Activated T-cell treated with anti-CD3 and anti-CD28 coated beads, Interleukin-2, amount 50 U/mL, for 24 hours (primary cell): ENCODE measurements at regions not wholly inside any gene's neighbourhood (a gene's known extent, or its start where the extent isn't known, plus 50 kb on each side); places are given as distances from the start of the nearest gene placed in this dataset.
"Not testable (repeated sequence)": the region's sequence is repeated elsewhere in the genome, so short reads cannot be mapped to it uniquely, and the experiment has no call there.

ENCODE experiments used
- DNase-seq: peaks from one replicate; pipeline ENCODE4 v3.0.0-alpha.2; 2020
- H3K27ac Mint-ChIP-seq: 2 replicates; pipeline ENCODE4 v1.8.0; 2020; ENCODE audit warnings: mild to moderate bottlenecking, mixed read lengths
- H3K27me3 Mint-ChIP-seq: 2 replicates; pipeline ENCODE4 v1.8.0; 2020; ENCODE audit warnings: mixed read lengths
- H3K36me3 Mint-ChIP-seq: 2 replicates; pipeline ENCODE4 v1.8.0; 2020; ENCODE audit warnings: low read depth, mixed read lengths
- H3K4me1 Mint-ChIP-seq: 2 replicates; pipeline ENCODE4 v1.8.0; 2020; ENCODE audit warnings: low read depth, mixed read lengths
- H3K4me3 Mint-ChIP-seq: 2 replicates; pipeline ENCODE4 v1.8.0; 2020; ENCODE audit warnings: mild to moderate bottlenecking, moderate library complexity, mixed read lengths
- H3K9me3 Mint-ChIP-seq: 2 replicates; pipeline ENCODE4 v1.8.0; 2020; ENCODE audit warnings: mixed read lengths

DNA sequence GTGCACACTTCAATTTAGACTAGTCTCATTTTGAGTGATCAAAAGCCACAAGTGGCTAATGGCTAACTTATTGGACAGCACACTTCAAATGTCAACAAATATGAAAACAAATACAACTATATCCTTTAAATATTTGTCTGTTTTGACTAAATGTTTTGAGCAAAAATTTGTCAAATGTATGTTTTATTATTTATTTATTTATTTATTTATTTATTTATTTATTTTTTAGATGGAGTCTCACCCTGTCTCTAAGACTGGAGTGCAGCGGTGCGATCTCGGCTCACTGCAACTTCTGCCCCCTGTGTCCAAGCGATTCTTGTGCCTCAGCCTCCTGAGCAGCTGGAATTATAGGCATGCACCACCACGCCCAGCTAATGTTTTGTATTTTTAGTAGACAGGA is 1392.1 kb upstream of the WWC1 start:
- Mint-ChIP-seq H3K4me3 (no peak overlapping the region), H3K27me3 (no peaks in the 10 kb centered on the region), H3K4me1 (no peaks in the 10 kb centered on the region), H3K27ac (no peak overlapping the region), H3K9me3 (peaks cover 16% of the 10 kb centered on the region), H3K36me3 (no peaks in the 10 kb centered on the region)
- no peak for DNase-seq

DNA sequence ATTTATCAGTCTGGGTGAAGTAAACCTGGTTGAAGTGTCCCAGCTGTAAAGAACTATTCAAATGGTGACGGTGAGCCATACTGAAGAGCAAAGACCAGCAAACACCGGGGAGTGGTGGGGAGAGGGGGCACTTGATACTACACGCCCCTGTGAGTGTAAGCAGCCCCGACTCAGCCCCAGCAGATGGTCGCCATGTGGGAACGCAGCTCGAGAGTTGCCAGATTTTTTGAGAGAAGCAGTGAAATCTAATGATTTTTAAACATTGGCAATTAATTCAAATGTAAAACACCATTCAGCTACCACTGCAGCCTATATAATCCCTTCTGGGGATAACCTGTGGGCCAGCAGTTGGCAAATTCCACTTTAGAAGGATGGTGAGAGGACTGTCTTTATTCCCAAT is 1386.9 kb upstream of the WWC1 start:
- no peaks in the 10 kb centered on the region for H3K36me3 Mint-ChIP-seq
- H3K4me1 Mint-ChIP-seq: no peaks in the 10 kb centered on the region
- H3K27ac Mint-ChIP-seq: no peak overlapping the region
- H3K9me3 Mint-ChIP-seq: peaks cover 8% of the 10 kb centered on the region
- no peak overlapping the region for H3K4me3 Mint-ChIP-seq
- H3K27me3 Mint-ChIP-seq: no peaks in the 10 kb centered on the region
- DNase-seq: no peak

DNA sequence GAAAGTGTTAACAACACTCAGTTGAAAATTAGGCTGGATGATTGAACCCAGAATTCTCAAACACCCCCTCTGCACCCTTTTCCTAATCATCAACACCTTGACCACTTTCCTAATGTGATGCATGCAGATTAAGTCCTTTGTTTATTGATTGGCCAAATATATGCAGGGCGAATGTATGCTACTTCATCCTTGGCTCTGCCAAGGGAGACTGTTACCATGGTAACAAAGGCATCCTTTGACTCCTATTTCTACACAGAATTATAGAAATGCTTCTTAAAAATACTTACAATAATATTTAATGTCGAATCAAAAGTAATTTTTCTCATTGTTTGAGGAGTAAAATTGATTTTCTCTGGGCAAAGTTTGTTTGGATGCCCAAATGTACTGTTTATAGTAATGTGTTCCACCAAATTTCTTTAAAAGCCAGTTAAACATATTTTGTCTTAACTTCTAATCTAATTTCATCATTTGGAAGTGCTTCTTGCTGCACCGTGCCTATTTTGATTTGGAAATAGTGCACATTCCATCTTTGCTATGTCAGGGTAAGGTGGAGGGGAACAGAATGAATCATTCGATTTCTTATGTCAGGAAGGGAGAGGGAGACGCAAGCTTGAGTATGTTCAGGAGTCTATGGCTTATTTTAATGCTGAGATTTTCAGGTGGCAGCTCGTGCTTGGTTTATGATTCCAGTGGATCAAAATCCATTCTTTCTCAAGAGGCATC is 1384.3 kb upstream of the WWC1 start:
- H3K27me3 Mint-ChIP-seq: no peaks in the 10 kb centered on the region
- peaks cover 3% of the 10 kb centered on the region for H3K9me3 Mint-ChIP-seq
- DNase-seq: no peak
- H3K4me1 Mint-ChIP-seq: no peaks in the 10 kb centered on the region
- H3K36me3 Mint-ChIP-seq: no peaks in the 10 kb centered on the region
- no peak overlapping the region for H3K27ac Mint-ChIP-seq
- H3K4me3 Mint-ChIP-seq: no peak overlapping the region

DNA sequence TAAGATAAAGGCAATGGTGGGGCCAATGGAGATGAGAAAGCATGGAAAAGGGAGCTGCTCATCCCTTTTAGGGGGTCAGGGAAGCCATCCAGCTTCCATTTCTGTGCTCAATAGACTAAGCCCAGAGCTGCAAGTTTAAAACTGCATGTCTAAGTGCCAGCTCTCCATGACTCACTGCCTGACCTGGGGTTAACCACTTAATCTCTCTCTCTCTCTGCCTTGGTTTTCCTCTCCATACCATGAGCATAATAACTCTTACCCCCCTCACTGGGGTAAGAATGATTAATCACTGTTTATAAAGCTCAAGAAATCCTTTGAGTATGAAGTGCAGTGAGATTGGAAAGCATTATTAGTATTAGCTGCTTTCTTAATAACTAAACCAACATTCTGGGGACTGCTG is 1382.4 kb upstream of the WWC1 start:
- no peak for DNase-seq
- Mint-ChIP-seq H3K9me3 (no peaks in the 10 kb centered on the region), H3K4me1 (no peaks in the 10 kb centered on the region), H3K27me3 (no peaks in the 10 kb centered on the region), H3K36me3 (no peaks in the 10 kb centered on the region), H3K4me3 (no peak overlapping the region), H3K27ac (no peak overlapping the region)

DNA sequence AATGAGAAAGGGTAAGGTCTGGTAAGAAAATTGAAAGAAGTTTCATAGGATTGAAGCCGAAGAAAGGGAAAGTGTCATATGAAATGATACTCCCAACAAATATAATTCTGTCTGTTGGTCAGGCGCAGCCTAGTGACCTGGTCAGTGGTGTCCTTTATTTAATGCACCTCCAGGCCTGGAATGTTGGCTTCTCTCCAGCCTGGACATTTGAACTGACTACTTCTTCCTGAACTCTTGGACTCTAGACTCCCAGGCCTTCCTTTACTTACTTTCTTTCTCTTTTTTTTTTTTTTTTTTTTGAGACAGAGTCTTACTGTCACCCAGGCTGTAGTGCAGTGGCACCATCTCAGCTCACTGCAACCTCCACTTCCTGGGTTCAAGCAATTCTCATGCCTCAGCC is 1381.5 kb upstream of the WWC1 start:
- H3K4me1 Mint-ChIP-seq: no peaks in the 10 kb centered on the region
- no peaks in the 10 kb centered on the region for H3K36me3 Mint-ChIP-seq
- H3K27ac Mint-ChIP-seq: no peak overlapping the region
- H3K27me3 Mint-ChIP-seq: no peaks in the 10 kb centered on the region
- DNase-seq: no peak
- no peak overlapping the region for H3K4me3 Mint-ChIP-seq
- no peaks in the 10 kb centered on the region for H3K9me3 Mint-ChIP-seq

DNA sequence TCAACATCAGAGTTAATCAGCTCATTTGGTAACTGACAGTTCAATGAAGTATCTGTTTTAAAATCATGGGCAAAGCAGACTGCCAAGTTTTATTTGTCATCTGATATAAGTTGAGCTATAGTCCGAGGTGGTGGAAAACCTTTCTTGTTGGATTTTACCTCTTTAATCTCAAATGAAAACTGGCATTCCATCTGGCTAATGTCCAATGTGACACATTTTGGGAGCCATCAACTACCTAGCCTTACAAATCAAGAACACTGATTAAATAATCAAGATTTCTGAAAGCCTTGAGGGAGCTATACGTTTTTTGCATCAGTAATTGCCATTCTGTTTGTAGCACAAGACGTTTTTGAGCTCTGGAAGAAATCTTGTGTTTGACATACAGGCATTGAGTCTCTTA is 1380.5 kb upstream of the WWC1 start:
- Mint-ChIP-seq H3K9me3 (no peaks in the 10 kb centered on the region), H3K4me1 (no peaks in the 10 kb centered on the region), H3K36me3 (no peaks in the 10 kb centered on the region), H3K27ac (no peak overlapping the region), H3K27me3 (no peaks in the 10 kb centered on the region), H3K4me3 (no peak overlapping the region)
- DNase-seq: no peak

DNA sequence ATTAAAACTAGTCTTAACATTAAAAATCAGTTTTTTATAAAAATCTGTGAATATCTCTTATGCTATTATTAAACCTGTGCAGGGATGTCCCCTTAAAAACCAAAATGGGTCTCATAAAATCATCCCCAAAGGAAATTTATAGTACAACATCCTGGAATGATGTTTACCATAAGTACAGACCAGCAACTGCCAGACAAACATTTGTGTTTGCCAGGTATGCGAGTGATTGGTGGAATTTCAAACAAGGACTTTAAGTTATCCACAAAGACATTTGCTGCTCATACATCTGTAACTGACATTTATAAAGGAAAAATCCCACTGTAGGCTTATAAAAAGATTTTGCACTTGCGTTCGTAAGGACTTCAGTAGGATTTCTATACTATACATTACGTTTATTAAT is 1375.4 kb upstream of the WWC1 start:
- H3K9me3 Mint-ChIP-seq: peaks cover 4% of the 10 kb centered on the region
- no peak overlapping the region for H3K27ac Mint-ChIP-seq
- DNase-seq: no peak
- no peaks in the 10 kb centered on the region for H3K36me3 Mint-ChIP-seq
- no peaks in the 10 kb centered on the region for H3K27me3 Mint-ChIP-seq
- H3K4me3 Mint-ChIP-seq: no peak overlapping the region
- no peaks in the 10 kb centered on the region for H3K4me1 Mint-ChIP-seq

DNA sequence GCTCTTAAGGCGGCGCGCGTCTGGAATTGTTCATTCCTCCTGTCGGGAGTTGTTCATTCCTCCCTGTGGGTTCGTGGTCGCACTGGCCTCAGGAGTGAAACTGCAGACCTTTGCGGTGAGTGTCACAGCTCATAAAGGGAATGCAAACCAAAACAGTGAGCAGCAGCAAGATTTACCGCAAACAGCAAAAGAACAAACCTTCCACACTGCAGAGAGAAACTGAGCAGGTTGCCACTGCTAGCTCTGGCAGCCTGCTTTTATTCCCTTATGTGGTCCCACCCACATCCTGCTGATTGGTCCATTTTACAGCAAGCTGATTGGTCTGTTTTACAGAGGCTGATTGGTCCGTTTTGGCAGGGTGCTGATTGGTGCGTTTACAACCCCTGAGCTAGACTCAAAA is 1365.3 kb upstream of the WWC1 start:
- no peaks in the 10 kb centered on the region for H3K36me3 Mint-ChIP-seq
- H3K27me3 Mint-ChIP-seq: no peaks in the 10 kb centered on the region
- peaks cover 20% of the 10 kb centered on the region for H3K9me3 Mint-ChIP-seq
- H3K4me1 Mint-ChIP-seq: no peaks in the 10 kb centered on the region
- no peak for DNase-seq
- H3K27ac Mint-ChIP-seq: no peak overlapping the region
- H3K4me3 Mint-ChIP-seq: no peak overlapping the region

DNA sequence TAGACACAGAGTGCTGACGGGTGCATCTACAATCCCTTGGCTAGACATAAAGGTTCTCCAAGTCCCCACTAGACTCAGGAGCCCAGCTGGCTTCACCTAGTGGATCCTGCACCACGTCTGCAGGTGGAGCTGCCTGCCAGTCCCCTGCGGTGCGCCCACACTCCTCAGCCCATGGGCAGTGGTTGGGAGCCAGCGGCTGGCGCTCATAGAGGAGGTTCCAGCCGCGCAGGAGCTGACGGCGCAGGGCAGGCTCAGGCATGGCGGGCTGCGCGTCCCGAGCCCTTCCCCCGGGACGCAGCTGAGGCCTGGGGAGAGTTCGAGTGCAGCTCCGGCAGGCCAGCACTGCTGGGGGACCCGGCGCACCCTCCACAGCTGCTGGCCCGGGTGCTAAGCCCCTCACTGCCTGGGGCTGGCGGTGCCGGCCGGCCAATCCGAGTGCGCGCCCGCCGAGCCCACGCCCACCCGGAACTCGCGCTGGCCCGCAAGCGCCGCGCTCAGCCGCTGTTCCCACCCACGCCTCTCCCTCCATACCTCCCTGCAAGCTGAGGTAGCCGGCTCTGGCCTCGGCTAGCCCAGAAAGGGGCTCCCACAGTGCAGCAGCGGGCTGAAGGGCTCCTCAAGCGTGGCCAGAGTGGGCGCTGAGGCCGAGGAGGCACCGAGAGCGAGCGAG is 1364.5 kb upstream of the WWC1 start:
- H3K4me3 Mint-ChIP-seq, H3K4me1 Mint-ChIP-seq, H3K36me3 Mint-ChIP-seq, H3K27me3 Mint-ChIP-seq, DNase-seq, H3K27ac Mint-ChIP-seq: not testable (repeated sequence)
- peaks cover 22% of the 10 kb centered on the region for H3K9me3 Mint-ChIP-seq

DNA sequence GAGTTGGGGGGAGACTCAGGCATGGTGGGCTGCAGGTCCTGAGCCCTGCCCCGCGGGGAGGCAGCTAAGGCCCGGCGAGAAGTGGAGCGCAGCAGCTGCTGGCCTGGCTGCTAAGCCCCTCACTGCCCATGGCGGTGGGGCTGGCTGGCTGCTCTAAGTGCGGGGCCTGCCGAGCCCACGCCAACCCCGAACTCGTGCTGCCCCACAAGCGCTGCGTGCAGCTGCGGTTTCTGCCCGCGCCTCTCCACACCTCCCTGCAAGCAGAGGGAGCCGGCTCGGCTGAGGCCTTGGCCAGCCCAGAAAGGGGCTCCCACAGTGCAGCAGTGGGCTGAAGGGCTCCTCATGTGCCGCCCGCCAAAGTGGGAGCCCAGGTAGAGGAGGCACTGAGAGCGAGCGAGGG is 1355.1 kb upstream of the WWC1 start:
- H3K4me3 Mint-ChIP-seq: no peak overlapping the region

DNA sequence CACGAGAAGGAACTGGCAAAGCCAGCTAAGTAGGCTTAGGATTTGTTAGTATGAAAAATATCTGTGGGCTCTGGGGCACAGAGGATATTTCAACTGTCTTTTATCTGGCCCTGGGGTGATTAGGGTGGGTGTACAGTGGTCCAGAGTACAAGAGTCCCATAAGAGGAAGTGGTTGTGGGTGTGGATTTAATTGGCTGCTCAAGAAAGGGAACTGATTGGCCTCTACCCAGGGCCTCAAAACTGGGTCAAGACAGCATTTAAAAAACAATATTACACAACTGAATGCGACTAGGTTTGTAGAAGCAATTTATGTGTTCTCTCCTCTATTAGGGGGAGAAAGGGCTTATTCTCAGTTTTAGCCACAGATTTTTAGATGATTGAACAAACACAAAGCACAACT is 1353.4 kb upstream of the WWC1 start:
- H3K4me1 Mint-ChIP-seq: no peaks in the 10 kb centered on the region
- H3K27ac Mint-ChIP-seq: no peak overlapping the region
- peaks cover 8% of the 10 kb centered on the region for H3K9me3 Mint-ChIP-seq
- H3K27me3 Mint-ChIP-seq: no peaks in the 10 kb centered on the region
- no peaks in the 10 kb centered on the region for H3K36me3 Mint-ChIP-seq
- DNase-seq: no peak
- no peak overlapping the region for H3K4me3 Mint-ChIP-seq

More for the DNA sequence above, 1355.1 kb upstream of the WWC1 start:
- H3K27ac Mint-ChIP-seq: no peak overlapping the region
- peaks cover 7% of the 10 kb centered on the region for H3K9me3 Mint-ChIP-seq
- no peak for DNase-seq
- H3K36me3 Mint-ChIP-seq: no peaks in the 10 kb centered on the region
- no peaks in the 10 kb centered on the region for H3K4me1 Mint-ChIP-seq
- H3K27me3 Mint-ChIP-seq: no peaks in the 10 kb centered on the region

DNA sequence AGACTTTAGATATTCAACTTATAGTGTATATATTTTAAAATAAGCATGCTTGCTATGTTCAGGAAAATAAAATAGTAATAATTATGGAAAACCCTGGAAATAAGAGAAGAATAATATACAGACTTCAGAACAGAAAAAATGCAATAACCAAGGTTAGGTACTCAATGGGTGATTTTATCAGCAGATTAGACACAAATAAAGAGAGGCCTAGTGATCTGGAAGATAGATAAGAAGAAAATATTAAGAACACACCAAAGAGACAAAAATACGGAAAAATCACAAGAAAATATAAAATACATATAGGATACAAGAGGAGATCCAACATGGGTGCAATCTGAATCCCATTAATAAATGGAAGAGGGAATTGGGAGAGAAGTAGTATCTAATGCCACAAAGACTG is 1348.5 kb upstream of the WWC1 start:
- Mint-ChIP-seq H3K27me3 (no peaks in the 10 kb centered on the region), H3K4me1 (no peaks in the 10 kb centered on the region), H3K9me3 (peaks cover 8% of the 10 kb centered on the region), H3K27ac (no peak overlapping the region), H3K4me3 (no peak overlapping the region), H3K36me3 (no peaks in the 10 kb centered on the region)
- no peak for DNase-seq

DNA sequence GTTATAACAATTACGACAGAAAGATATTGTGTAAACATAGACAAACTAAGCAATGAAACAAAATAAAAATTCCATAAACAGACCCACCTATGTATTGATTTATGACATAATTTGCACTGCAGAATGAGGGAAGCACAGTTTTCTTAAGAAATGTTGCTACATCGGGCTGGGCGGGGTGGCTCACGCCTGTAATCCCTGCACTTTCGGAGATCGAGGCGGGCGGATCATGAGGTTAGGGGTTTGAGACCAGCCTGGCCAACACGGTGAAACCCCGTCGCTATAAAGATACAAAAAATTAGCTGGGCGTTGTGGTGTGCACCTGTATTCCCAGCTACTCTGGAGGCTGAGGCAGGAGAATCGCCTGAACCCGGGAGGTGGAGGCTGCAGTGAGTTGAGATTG is 1344.4 kb upstream of the WWC1 start:
- no peaks in the 10 kb centered on the region for H3K36me3 Mint-ChIP-seq
- H3K4me1 Mint-ChIP-seq: no peaks in the 10 kb centered on the region
- no peaks in the 10 kb centered on the region for H3K27me3 Mint-ChIP-seq
- H3K9me3 Mint-ChIP-seq: peaks cover 5% of the 10 kb centered on the region
- H3K4me3 Mint-ChIP-seq: no peak overlapping the region
- DNase-seq: no peak
- no peak overlapping the region for H3K27ac Mint-ChIP-seq

DNA sequence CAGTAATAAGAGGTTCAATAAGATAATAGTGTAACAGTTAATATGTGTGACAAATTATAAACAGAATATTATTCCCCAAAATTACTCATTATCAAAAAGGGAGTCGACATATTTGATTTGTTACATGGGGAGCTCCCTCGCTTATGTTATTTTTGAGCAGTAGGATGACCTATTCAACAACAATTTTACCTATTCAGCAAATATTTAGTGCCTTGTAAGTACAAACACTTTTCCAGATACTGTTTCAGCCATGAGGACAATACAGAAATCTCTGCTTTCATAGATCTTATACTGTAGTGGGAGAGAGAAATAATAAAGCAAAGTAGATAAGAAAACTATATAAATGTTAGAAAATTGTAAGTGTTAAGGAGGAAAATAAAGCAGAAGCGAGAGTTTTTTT is 1342.8 kb upstream of the WWC1 start:
- H3K4me3 Mint-ChIP-seq: no peak overlapping the region
- H3K4me1 Mint-ChIP-seq: no peaks in the 10 kb centered on the region
- H3K27me3 Mint-ChIP-seq: no peaks in the 10 kb centered on the region
- no peaks in the 10 kb centered on the region for H3K36me3 Mint-ChIP-seq
- no peaks in the 10 kb centered on the region for H3K9me3 Mint-ChIP-seq
- DNase-seq: no peak
- H3K27ac Mint-ChIP-seq: no peak overlapping the region

DNA sequence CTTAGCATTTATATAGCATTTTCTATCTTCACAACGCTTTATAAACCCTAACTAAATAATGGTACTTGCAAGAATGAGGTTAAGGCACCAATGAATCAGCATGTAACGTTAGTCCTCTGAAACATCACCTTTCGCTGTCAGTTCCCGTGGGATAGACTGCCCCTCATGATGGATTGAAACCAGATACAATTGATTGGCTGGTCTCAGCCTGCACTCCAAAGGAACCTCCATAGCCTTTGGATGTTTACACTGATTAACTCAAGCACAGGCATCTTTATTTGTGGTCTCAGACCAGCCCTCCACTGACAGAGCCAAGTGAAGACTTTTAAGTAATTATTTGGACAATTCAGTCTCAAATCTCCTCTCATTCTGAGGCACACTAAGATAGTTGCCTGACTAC is 1339.4 kb upstream of the WWC1 start:
- Mint-ChIP-seq H3K36me3 (no peaks in the 10 kb centered on the region), H3K4me1 (no peaks in the 10 kb centered on the region), H3K4me3 (no peak overlapping the region), H3K9me3 (peaks cover 4% of the 10 kb centered on the region), H3K27me3 (no peaks in the 10 kb centered on the region), H3K27ac (no peak overlapping the region)
- no peak for DNase-seq

DNA sequence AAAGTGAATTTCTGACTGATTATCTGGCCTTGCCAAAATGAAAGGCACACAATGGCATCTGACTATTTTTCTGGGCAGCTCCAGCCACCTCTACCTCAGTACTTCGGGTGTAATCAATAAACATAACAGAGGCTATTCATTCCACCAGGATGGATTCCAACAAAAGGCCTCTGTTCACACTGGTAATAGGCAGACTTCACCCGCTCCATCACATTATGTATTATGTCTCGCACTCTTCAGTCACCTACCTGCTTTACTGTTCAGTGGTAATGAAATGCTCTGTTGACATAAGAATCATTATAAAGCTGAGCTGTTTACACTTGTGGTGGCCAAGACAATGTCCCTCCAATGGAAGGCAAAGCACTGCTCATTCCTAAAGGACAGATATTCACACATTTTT is 1333.7 kb upstream of the WWC1 start:
- Mint-ChIP-seq H3K4me1 (no peaks in the 10 kb centered on the region), H3K9me3 (peaks cover 14% of the 10 kb centered on the region), H3K4me3 (no peak overlapping the region), H3K27ac (no peak overlapping the region), H3K36me3 (no peaks in the 10 kb centered on the region), H3K27me3 (no peaks in the 10 kb centered on the region)
- DNase-seq: no peak
